Spinal cord (tissue), 9 donors: ENCODE measurements at regions not wholly inside any gene's neighbourhood (a gene's known extent, or its start where the extent isn't known, plus 50 kb on each side); places are given as distances from the start of the nearest gene placed in this dataset.
A peak's percentile ranks its signal among the peaks of the same experiment; 100 is the strongest.
"Not testable (repeated sequence)": the region's sequence is repeated elsewhere in the genome, so short reads cannot be mapped to it uniquely, and the experiment has no call there.

Source experiments
- DNase-seq, 6 donors: peaks; one replicate each; pipeline versions ENCODE4 v3.0.0 to v3.0.0-alpha.2; 2013 to 2015; ENCODE audit warnings: low spot score in 6 of 6, low read depth in 4 of 6
- H3K27ac ChIP-seq: one replicate; pipeline ENCODE4 v1.5.1; 2013; ENCODE audit warnings: low read depth, low read length, control low read depth
- H3K27me3 ChIP-seq: one replicate; pipeline ENCODE4 v1.6.1; 2013; ENCODE audit warnings: low read length; ENCODE audit not compliant: control insufficient read depth, insufficient read depth
- H3K36me3 ChIP-seq: one replicate; pipeline ENCODE4 v1.6.1; 2013; ENCODE audit warnings: low read length; ENCODE audit not compliant: control insufficient read depth, insufficient read depth
- H3K4me1 ChIP-seq: one replicate; pipeline ENCODE4 v1.6.1; 2013; ENCODE audit warnings: low read length; ENCODE audit not compliant: control insufficient read depth, insufficient read depth
- H3K4me3 ChIP-seq: one replicate; pipeline ENCODE4 v1.5.1; 2013; ENCODE audit warnings: low read depth, low read length, control low read depth
- H3K9me3 ChIP-seq: one replicate; pipeline ENCODE4 v1.6.1; 2013; ENCODE audit warnings: low read length; ENCODE audit not compliant: control insufficient read depth, insufficient read depth
- WGBS: methylation state at CpG from one replicate; pipeline ENCODE4 v1.1.5; 2013; ENCODE audit warnings: missing lambda C conversion rate; ENCODE audit not compliant: insufficient coverage; 5-methylcytosine and 5-hydroxymethylcytosine counted together
- donor health status: healthy.

DNA sequence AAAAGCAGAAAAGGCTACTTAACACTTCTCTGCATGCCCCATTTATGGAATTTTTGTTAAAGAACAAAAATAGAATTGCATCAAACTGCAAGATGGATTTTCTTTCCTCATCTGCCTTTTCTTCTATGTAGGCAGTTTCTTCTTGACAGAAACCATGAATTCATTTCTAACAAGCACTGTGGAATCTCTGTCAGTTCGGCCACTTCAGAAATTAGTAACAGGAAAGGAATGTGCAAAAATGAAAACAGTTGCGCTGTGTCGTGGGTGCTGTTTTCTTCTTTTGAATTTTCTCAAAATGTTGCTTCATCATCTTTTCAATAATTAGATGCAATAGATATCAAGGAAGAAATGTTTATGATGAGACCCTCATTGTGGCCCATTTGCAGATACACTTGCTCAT lies 151.6 kb downstream of the FOXB1 start:
- H3K4me3 ChIP-seq, result no peak overlapping the region
- no CpG with 5 or more reads among the region's 3 CpGs for WGBS
- no peak for DNase-seq
- H3K9me3 ChIP-seq, result no peaks in the 10 kb centered on the region
- no peaks in the 10 kb centered on the region for H3K4me1 ChIP-seq
- no peaks in the 10 kb centered on the region for H3K36me3 ChIP-seq
- no peak overlapping the region for H3K27ac ChIP-seq
- H3K27me3 ChIP-seq, result no peaks in the 10 kb centered on the region

DNA sequence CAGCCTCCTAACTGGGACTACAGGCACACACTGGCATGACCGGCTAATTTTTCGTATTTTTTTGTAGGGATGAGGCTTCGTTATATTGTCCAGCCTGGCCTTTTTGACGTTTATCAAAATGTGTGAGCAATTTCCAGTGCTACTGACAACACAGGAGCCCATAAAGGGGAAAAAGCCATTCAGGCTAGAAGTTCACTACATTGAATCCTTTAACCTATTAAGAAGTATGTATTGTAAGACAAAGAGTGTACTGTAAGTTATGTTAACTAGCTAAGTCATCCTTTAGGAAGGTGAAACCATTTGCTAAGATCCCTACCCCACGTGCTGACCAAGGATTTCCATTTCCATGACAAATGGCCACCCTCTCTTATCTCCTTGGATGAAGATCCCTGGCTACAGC lies 156.8 kb downstream of the FOXB1 start:
- no peaks in the 10 kb centered on the region for H3K27me3 ChIP-seq
- H3K9me3 ChIP-seq, result no peaks in the 10 kb centered on the region
- H3K4me3 ChIP-seq, result no peak overlapping the region
- no peaks in the 10 kb centered on the region for H3K36me3 ChIP-seq
- DNase-seq, result no peak
- H3K4me1 ChIP-seq, result no peaks in the 10 kb centered on the region
- 80% methylated on average over 3 of the region's 5 CpGs for WGBS
- no peak overlapping the region for H3K27ac ChIP-seq

DNA sequence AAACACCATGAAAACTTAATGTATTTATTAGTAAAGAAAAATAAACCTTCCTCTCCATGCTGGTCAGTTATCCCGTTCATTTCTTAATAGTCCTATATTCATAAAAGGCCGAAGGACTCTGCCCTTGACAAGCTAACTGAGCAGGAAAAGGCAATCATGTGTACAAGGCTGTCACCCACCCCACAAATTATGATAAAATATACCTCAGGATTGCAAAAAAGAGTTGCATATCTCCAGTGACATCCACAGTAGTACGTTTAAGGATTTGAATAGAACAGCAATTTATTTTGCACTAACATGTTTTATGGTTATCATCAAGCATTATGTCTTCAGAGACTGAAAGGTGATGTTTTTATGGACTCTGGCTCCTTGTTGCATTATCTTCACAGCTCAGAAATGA lies 157.6 kb downstream of the FOXB1 start:
- no peak overlapping the region for H3K4me3 ChIP-seq
- H3K27me3 ChIP-seq, result no peaks in the 10 kb centered on the region
- no peaks in the 10 kb centered on the region for H3K4me1 ChIP-seq
- no peaks in the 10 kb centered on the region for H3K36me3 ChIP-seq
- DNase-seq, result no peak
- no peak overlapping the region for H3K27ac ChIP-seq
- no CpG with 5 or more reads among the region's 3 CpGs for WGBS
- H3K9me3 ChIP-seq, result no peaks in the 10 kb centered on the region

GRCh38 chr15:60162251-60162967 lies 158.3 kb downstream of the FOXB1 start:
- no peaks in the 10 kb centered on the region for H3K36me3 ChIP-seq
- H3K27ac ChIP-seq, result no peak overlapping the region
- 52% methylated on average over 6 of the region's 7 CpGs for WGBS
- peak in 1 of 6 donors; percentile 54 for DNase-seq
- H3K9me3 ChIP-seq, result no peaks in the 10 kb centered on the region
- no peaks in the 10 kb centered on the region for H3K4me1 ChIP-seq
- H3K4me3 ChIP-seq, result no peak overlapping the region
- H3K27me3 ChIP-seq, result no peaks in the 10 kb centered on the region

GRCh38 chr15:60162968-60163355 lies 158.9 kb downstream of the FOXB1 start:
- Histone ChIP-seq H3K27me3 (no peaks in the 10 kb centered on the region), H3K36me3 (no peaks in the 10 kb centered on the region), H3K4me1 (no peaks in the 10 kb centered on the region), H3K27ac (no peak overlapping the region), H3K9me3 (no peaks in the 10 kb centered on the region), H3K4me3 (no peak overlapping the region)
- 37% methylated on average over 2 of the region's 4 CpGs for WGBS
- DNase-seq, result peak in 4 of 6 donors; percentile 8 to 66 (median 42)

- WGBS, result 90% methylated on average over 3 of the region's 3 CpGs
These were observed 161.0 kb downstream of the FOXB1 start for GRCh38 chr15:60165111-60165510.

GRCh38 chr15:60172143-60172542 lies 168.0 kb downstream of the FOXB1 start:
- no peak for DNase-seq
- H3K4me3 ChIP-seq, result no peak overlapping the region
- no peak overlapping the region for H3K27ac ChIP-seq
- no peaks in the 10 kb centered on the region for H3K27me3 ChIP-seq
- no peaks in the 10 kb centered on the region for H3K9me3 ChIP-seq
- H3K36me3 ChIP-seq, result no peaks in the 10 kb centered on the region
- WGBS, result no CpG with 5 or more reads among the region's 1 CpG
- H3K4me1 ChIP-seq, result no peaks in the 10 kb centered on the region

More at GRCh38 chr15:60165111-60165510, 161.0 kb downstream of the FOXB1 start:
- Histone ChIP-seq H3K27ac (no peak overlapping the region), H3K4me1 (no peaks in the 10 kb centered on the region), H3K36me3 (no peaks in the 10 kb centered on the region), H3K4me3 (no peak overlapping the region), H3K9me3 (no peaks in the 10 kb centered on the region), H3K27me3 (no peaks in the 10 kb centered on the region)
- no peak for DNase-seq

DNA sequence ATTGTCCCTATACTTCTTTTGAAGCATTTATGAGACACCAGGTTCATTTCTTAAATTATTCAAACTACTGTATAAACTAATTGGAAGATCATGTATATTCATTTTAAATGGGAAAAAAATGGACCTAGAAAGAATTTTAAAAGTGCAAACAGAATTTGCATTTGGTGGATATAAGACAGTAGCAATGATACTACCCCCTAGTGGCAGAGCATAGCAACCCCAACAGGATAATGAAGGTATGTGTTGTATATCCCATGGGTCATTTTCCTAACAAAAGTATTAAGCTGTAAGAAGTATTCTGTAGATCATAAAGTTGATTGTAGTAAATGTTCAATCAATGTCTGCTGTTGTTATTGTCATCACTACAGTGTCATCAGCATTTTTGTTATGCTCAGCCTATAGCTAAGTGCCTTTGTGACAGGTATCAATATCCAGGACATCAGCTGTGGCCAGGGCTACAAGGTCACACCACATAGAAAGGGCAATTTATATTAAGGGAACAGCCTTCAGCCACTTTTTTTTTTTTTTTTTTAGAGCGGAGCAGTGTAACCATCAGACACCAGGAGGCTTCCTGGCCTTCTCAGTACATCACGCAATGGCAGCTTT lies 175.8 kb downstream of the FOXB1 start:
- no peaks in the 10 kb centered on the region for H3K4me1 ChIP-seq
- no peak overlapping the region for H3K4me3 ChIP-seq
- no peak overlapping the region for H3K27ac ChIP-seq
- H3K27me3 ChIP-seq, result no peaks in the 10 kb centered on the region
- WGBS, result no CpG with 5 or more reads among the region's 2 CpGs
- no peaks in the 10 kb centered on the region for H3K36me3 ChIP-seq
- DNase-seq, result peak in 1 of 6 donors; percentile 25
- H3K9me3 ChIP-seq, result no peaks in the 10 kb centered on the region

DNA sequence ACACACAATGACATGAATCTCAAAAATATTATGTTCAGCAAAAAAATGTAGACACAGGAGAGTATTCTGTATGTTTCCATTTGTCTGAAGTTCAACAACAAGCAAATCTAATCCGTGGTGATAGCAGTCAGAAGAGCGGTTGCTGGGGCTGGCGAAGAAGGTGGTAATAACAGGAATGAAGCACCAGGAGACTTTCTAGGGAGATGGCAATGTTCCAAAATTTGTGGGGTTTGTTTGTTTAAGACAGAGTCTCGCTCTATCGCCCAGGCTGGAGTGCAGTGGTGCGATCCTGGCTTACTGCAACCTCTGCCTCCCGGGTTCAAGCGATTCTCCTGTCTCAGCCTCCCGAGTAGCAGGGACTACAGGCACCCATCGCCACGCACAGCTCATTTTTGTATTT lies 177.8 kb downstream of the FOXB1 start:
- DNase-seq, H3K4me3 ChIP-seq, H3K4me1 ChIP-seq, H3K9me3 ChIP-seq, H3K27me3 ChIP-seq, H3K36me3 ChIP-seq, H3K27ac ChIP-seq: not testable (repeated sequence)
- 89% methylated on average over 11 of the region's 11 CpGs for WGBS

GRCh38 chr15:60183366-60183765 lies 179.3 kb downstream of the FOXB1 start:
- peak in 1 of 6 donors; percentile 46 for DNase-seq
- no peaks in the 10 kb centered on the region for H3K9me3 ChIP-seq
- no peaks in the 10 kb centered on the region for H3K36me3 ChIP-seq
- WGBS, result 76% methylated on average over 5 of the region's 6 CpGs
- no peaks in the 10 kb centered on the region for H3K4me1 ChIP-seq
- H3K27me3 ChIP-seq, result no peaks in the 10 kb centered on the region
- no peak overlapping the region for H3K27ac ChIP-seq
- no peak overlapping the region for H3K4me3 ChIP-seq
